Mammary epithelial cell (primary cell): ENCODE measurements at regions not wholly inside any gene's neighbourhood (a gene's known extent, or its start where the extent isn't known, plus 50 kb on each side); places are given as distances from the start of the nearest gene placed in this dataset.

ENCODE experiments used
- EZH2 ChIP-seq: IDR thresholded peaks from 2 replicates; pipeline ENCODE4 v1.6.1; 2012; ENCODE audit warnings: low read length, inconsistent platforms, borderline replicate concordance
- TF ChIP-seq, protein P1 (sequence below), 2 donors: IDR thresholded peaks in 1 of 2; conservative IDR thresholded peaks in 1 of 2; 2 replicates each; pipeline ENCODE4 v1.5.1; 2011 to 2012; ENCODE audit warnings: inconsistent platforms in 2 of 2, low read length in 2 of 2, mild to moderate bottlenecking in 2 of 2, control low read depth in 1 of 2, low read depth in 1 of 2; ENCODE audit not compliant: insufficient read depth in 1 of 2; ENCODE audit errors: extremely low read depth in 1 of 2

DNA sequence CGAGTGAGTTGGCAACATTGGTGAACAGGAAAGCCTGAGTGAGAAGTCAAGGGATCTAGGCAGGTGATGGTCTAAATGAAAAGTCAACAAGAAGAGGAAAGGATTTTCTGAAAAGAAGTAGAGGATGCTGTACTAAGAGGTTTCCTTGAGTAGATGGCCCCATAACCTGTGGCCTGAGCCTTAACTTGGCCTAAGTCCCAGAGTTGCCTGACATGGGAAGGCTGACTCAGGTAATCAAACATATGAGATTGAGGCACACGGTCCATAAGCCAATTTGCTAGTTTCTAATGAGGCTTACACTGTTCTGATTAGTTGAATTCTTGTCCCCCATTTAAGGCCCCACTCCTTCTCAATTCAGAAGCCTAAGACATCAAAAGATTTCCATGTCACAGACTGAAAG is 262.5 kb upstream of the LMCD1 start:
- TF ChIP-seq, protein P1, sequence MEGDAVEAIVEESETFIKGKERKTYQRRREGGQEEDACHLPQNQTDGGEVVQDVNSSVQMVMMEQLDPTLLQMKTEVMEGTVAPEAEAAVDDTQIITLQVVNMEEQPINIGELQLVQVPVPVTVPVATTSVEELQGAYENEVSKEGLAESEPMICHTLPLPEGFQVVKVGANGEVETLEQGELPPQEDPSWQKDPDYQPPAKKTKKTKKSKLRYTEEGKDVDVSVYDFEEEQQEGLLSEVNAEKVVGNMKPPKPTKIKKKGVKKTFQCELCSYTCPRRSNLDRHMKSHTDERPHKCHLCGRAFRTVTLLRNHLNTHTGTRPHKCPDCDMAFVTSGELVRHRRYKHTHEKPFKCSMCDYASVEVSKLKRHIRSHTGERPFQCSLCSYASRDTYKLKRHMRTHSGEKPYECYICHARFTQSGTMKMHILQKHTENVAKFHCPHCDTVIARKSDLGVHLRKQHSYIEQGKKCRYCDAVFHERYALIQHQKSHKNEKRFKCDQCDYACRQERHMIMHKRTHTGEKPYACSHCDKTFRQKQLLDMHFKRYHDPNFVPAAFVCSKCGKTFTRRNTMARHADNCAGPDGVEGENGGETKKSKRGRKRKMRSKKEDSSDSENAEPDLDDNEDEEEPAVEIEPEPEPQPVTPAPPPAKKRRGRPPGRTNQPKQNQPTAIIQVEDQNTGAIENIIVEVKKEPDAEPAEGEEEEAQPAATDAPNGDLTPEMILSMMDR (conservative IDR thresholded peaks at IDR 0.05 in 1 of 2, IDR thresholded peaks at IDR 0.05 in 1 of 2; ENCODE audit: extremely low read depth in 1 of 2, insufficient read depth in 1 of 2, low read depth in 1 of 2, low read length in 2 of 2), result no peak
- TF ChIP-seq EZH2, result no peak
